ENCODE measurements at regions not wholly inside any gene's neighbourhood (a gene's known extent, or its start where the extent isn't known, plus 50 kb on each side); places are given as distances from the start of the nearest gene placed in this dataset.

DNA sequence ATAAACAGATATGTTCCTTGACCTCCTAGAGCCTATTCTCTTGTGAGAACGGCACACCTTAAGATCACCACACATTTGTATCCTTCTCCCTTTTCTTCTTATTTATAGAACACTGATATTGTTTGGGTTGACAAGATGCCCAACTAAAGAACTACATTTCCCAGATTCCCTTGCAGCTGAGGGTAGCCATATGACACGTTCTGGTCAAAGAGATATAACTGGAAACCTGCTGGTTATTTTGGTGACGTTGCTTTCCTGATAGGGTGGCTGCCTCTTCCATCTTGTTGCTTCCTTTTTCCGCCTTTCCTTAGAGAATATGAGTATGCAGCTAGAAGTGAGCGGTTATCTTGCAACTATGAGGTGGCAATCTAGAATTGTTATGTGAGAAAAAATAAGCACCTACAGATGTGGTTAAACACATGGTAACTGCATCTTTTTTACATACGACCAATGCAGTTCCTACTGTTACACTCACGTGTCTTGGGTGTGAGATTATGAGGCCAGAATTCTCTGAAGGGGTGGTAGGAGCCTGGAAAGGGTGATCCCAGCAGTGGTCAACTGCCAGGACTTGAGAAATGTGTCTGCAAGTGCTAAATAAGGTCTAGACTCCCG is 72.9 kb downstream of the SEC61B start:
- no CpG with 5 or more reads among the region's 8 CpGs for WGBS (ENCODE audit: extremely low coverage, insufficient read length, low lambda C conversion rate)

More for the DNA sequence above, 72.9 kb downstream of the SEC61B start:
- Histone ChIP-seq H3K4me1 (ENCODE audit: insufficient read depth, low read length) (peaks cover 9% of the 10 kb centered on the region; the same call in 1 of the 2 replicates), H4K8ac (replicated peaks; ENCODE audit: insufficient read length, low read depth, low read length) (no peak overlapping the region), H3K23me2 (ENCODE audit: insufficient read length, low read depth, low read length, poor library complexity, severe bottlenecking) (no peaks in the 10 kb centered on the region), H2AK5ac (ENCODE audit: insufficient read length, low read length) (no peak overlapping the region), H3K79me2 (ENCODE audit: insufficient read depth, low read length) (no peaks in the 10 kb centered on the region), H4K5ac (ENCODE audit: insufficient read length, low read depth, low read length) (no peak overlapping the region), H3K4ac (ENCODE audit: low read depth, low read length) (no peak overlapping the region), H4K20me1 (ENCODE audit: control insufficient read depth, insufficient read depth, insufficient read length) (no peaks in the 10 kb centered on the region), H3K18ac (ENCODE audit: insufficient read length, low read depth, low read length) (no peak overlapping the region), H3K79me1 (ENCODE audit: insufficient read depth, low read depth, low read length, poor library complexity, severe bottlenecking) (no peaks in the 10 kb centered on the region), H4K91ac (ENCODE audit: insufficient read length, low read depth, low read length) (no peak overlapping the region), H2BK12ac (ENCODE audit: insufficient read length, low read depth, low read length) (no peak overlapping the region), H3K9ac (ENCODE audit: extremely low read depth, insufficient read length, low read length) (no peak overlapping the region), H3K14ac (ENCODE audit: insufficient read depth, low read length) (no peak overlapping the region), H3K56ac (ENCODE audit: insufficient read length, low read depth, low read length) (no peak overlapping the region), H2BK15ac (ENCODE audit: low read depth, low read length) (no peak overlapping the region), H3K27ac (ENCODE audit: insufficient read length, low read depth, low read length) (no peak overlapping the region), H3T11ph (ENCODE audit: low read length) (no peak overlapping the region), H3K9me3 (ENCODE audit: control insufficient read depth, low read depth, low read length) (no peaks in the 10 kb centered on the region), H3K23ac (ENCODE audit: insufficient read length, low read depth, low read length) (no peak overlapping the region), H2BK20ac (ENCODE audit: low read depth, low read length, poor library complexity, severe bottlenecking) (no peak overlapping the region), H3K27me3 (ENCODE audit: insufficient read depth, low read length) (no peaks in the 10 kb centered on the region), H2AFZ (ENCODE audit: low read length) (no peak overlapping the region), H2BK120ac (ENCODE audit: low read depth, low read length, poor library complexity, severe bottlenecking) (no peak overlapping the region), H2BK5ac (ENCODE audit: insufficient read length, low read length) (no peak overlapping the region), H3K4me2 (ENCODE audit: insufficient read depth, insufficient read length, low read length) (no peak overlapping the region)
- no peak overlapping the region for H3K4me3 Mint-ChIP-seq
- TF ChIP-seq, protein P1, sequence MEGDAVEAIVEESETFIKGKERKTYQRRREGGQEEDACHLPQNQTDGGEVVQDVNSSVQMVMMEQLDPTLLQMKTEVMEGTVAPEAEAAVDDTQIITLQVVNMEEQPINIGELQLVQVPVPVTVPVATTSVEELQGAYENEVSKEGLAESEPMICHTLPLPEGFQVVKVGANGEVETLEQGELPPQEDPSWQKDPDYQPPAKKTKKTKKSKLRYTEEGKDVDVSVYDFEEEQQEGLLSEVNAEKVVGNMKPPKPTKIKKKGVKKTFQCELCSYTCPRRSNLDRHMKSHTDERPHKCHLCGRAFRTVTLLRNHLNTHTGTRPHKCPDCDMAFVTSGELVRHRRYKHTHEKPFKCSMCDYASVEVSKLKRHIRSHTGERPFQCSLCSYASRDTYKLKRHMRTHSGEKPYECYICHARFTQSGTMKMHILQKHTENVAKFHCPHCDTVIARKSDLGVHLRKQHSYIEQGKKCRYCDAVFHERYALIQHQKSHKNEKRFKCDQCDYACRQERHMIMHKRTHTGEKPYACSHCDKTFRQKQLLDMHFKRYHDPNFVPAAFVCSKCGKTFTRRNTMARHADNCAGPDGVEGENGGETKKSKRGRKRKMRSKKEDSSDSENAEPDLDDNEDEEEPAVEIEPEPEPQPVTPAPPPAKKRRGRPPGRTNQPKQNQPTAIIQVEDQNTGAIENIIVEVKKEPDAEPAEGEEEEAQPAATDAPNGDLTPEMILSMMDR (conservative IDR thresholded peaks at IDR 0.05), result no peak
- H3K9me3 Mint-ChIP-seq, result peaks cover 0 to 1% of the 10 kb centered on the region in 2 experiments; a peak in 1 of 5 replicates
- peaks cover 39 to 43% of the 10 kb centered on the region in 2 experiments for H3K4me1 Mint-ChIP-seq
- H3K27ac Mint-ChIP-seq, result no peak overlapping the region
- DNase-seq, result no peak
- H3K36me3 Mint-ChIP-seq (ENCODE audit: insufficient read depth in 1 of 3, low read depth in 3 of 3), result no peaks in the 10 kb centered on the region; a peak in 1 of 7 replicates
- H3K27me3 Mint-ChIP-seq (ENCODE audit: low read depth), result no peaks in the 10 kb centered on the region; the same call in none of the 2 replicates
